ENCODE measurements at regions not wholly inside any gene's neighbourhood (a gene's known extent, or its start where the extent isn't known, plus 50 kb on each side); places are given as distances from the start of the nearest gene placed in this dataset.

GRCh38 chr16:86448306-86448890 is 61.9 kb upstream of the FOXF1 start:
- TF ChIP-seq CTCF (IDR thresholded peaks at IDR 0.05) (no peak), POLR2AphosphoS5 (IDR thresholded peaks at IDR 0.05) (no peak)
